Suppressor macrophage treated with lipopolysaccharide for 1 hour (primary cell): ENCODE measurements at regions not wholly inside any gene's neighbourhood (a gene's known extent, or its start where the extent isn't known, plus 50 kb on each side); places are given as distances from the start of the nearest gene placed in this dataset.
A peak's percentile ranks its signal among the peaks of the same experiment; 100 is the strongest.
"Not testable (repeated sequence)": the region's sequence is repeated elsewhere in the genome, so short reads cannot be mapped to it uniquely, and the experiment has no call there.

Source experiments
- DNase-seq, 3 donors: peaks; one replicate each; pipeline ENCODE4 v3.0.0-alpha.2; 2020 to 2022

- no peak for DNase-seq
Measured at GRCh38 chr3:127033171-127033570, 50.3 kb downstream of the PLXNA1 start.

- DNase-seq: no peak
Measured at GRCh38 chr3:127033786-127034185, 50.9 kb downstream of the PLXNA1 start.

- no peak for DNase-seq
Measured at GRCh38 chr3:127034195-127034989, 51.5 kb downstream of the PLXNA1 start.

GRCh38 chr3:127034990-127035652, 52.2 kb downstream of the PLXNA1 start:
- no peak for DNase-seq

GRCh38 chr3:127035677-127036076, 52.8 kb downstream of the PLXNA1 start:
- peak; percentile 68 to 92 (median 83) for DNase-seq

GRCh38 chr3:127036209-127037020, 53.5 kb downstream of the PLXNA1 start:
- DNase-seq: no peak

GRCh38 chr3:127037021-127037400, 54.1 kb downstream of the PLXNA1 start:
- DNase-seq: no peak

GRCh38 chr3:127037418-127037841, 54.5 kb downstream of the PLXNA1 start:
- DNase-seq: no peak

- no peak for DNase-seq
Measured at GRCh38 chr3:127037971-127038446, 55.1 kb downstream of the PLXNA1 start.

GRCh38 chr3:127038466-127038865, 55.6 kb downstream of the PLXNA1 start:
- DNase-seq: no peak

GRCh38 chr3:127038923-127039581, 56.1 kb downstream of the PLXNA1 start:
- no peak for DNase-seq

- DNase-seq: no peak
Measured at GRCh38 chr3:127039719-127040118, 56.8 kb downstream of the PLXNA1 start.

- DNase-seq: no peak
Measured at GRCh38 chr3:127040216-127040615, 57.3 kb downstream of the PLXNA1 start.

- no peak for DNase-seq
Measured at GRCh38 chr3:127041264-127041820, 58.4 kb downstream of the PLXNA1 start.

- DNase-seq: no peak
Measured at GRCh38 chr3:127041933-127042332, 59.0 kb downstream of the PLXNA1 start.

- no peak for DNase-seq
Measured at GRCh38 chr3:127042634-127043033, 59.7 kb downstream of the PLXNA1 start.

GRCh38 chr3:127043041-127043641, 60.2 kb downstream of the PLXNA1 start:
- DNase-seq: no peak

GRCh38 chr3:127043731-127044510, 61.0 kb downstream of the PLXNA1 start:
- no peak for DNase-seq

GRCh38 chr3:127044996-127045395, 62.1 kb downstream of the PLXNA1 start:
- DNase-seq: no peak

- DNase-seq: no peak
Measured at GRCh38 chr3:127045435-127046045, 62.6 kb downstream of the PLXNA1 start.

- not testable (repeated sequence) for DNase-seq
Measured at GRCh38 chr3:127046690-127047089, 63.8 kb downstream of the PLXNA1 start.
